H9 (cell line): ENCODE measurements at regions not wholly inside any gene's neighbourhood (a gene's known extent, or its start where the extent isn't known, plus 50 kb on each side); places are given as distances from the start of the nearest gene placed in this dataset.

Experiments
- DNase-seq: peaks from one replicate; pipeline ENCODE4 v3.0.0-alpha.2; 2017
- H2AFZ ChIP-seq: one replicate; pipeline ENCODE4 v1.6.1; 2013; ENCODE audit warnings: mild to moderate bottlenecking, low read length, control low read depth, moderate library complexity
- H2AK5ac ChIP-seq: 2 replicates; pipeline ENCODE4 v1.6.1; 2013; ENCODE audit warnings: low read length, control low read depth, mixed read lengths; ENCODE audit not compliant: insufficient read length
- H2BK120ac ChIP-seq: one replicate; pipeline ENCODE4 v1.6.1; 2013; ENCODE audit warnings: low read depth, mild to moderate bottlenecking, low read length, control low read depth, inconsistent platforms; ENCODE audit not compliant: poor library complexity, severe bottlenecking
- H2BK12ac ChIP-seq: 2 replicates; pipeline ENCODE4 v1.6.1; 2013; ENCODE audit warnings: low read length, control low read depth, mixed read lengths, low read depth; ENCODE audit not compliant: insufficient read length
- H2BK15ac ChIP-seq: 2 replicates; pipeline ENCODE4 v1.6.1; 2013; ENCODE audit warnings: low read depth, low read length, control low read depth
- H2BK20ac ChIP-seq: one replicate; pipeline ENCODE4 v1.6.1; 2013; ENCODE audit warnings: low read depth, mild to moderate bottlenecking, low read length, control low read depth, inconsistent platforms; ENCODE audit not compliant: poor library complexity, severe bottlenecking
- H2BK5ac ChIP-seq: 2 replicates; pipeline ENCODE4 v1.6.1; 2013; ENCODE audit warnings: low read length, control low read depth, mixed read lengths; ENCODE audit not compliant: insufficient read length
- H3K14ac ChIP-seq: 2 replicates; pipeline ENCODE4 v1.6.1; 2013; ENCODE audit warnings: low read length, control low read depth; ENCODE audit not compliant: insufficient read depth
- H3K18ac ChIP-seq: 2 replicates; pipeline ENCODE4 v1.6.1; 2013; ENCODE audit warnings: low read depth, mild to moderate bottlenecking, mixed read lengths, low read length, control low read depth; ENCODE audit not compliant: insufficient read length
- H3K23ac ChIP-seq: 2 replicates; pipeline ENCODE4 v1.6.1; 2013; ENCODE audit warnings: low read length, control low read depth, mixed read lengths, low read depth; ENCODE audit not compliant: insufficient read length
- H3K23me2 ChIP-seq: 2 replicates; pipeline ENCODE4 v1.6.1; 2013; ENCODE audit warnings: low read depth, mild to moderate bottlenecking, mixed read lengths, low read length, control low read depth; ENCODE audit not compliant: insufficient read length, poor library complexity, severe bottlenecking
- H3K27ac ChIP-seq: 2 replicates; pipeline ENCODE4 v1.5.1; 2013; ENCODE audit warnings: low read length, control low read depth, mixed read lengths, low read depth; ENCODE audit not compliant: insufficient read length
- H3K27me3 ChIP-seq: 2 replicates; pipeline ENCODE4 v1.6.1; 2013; ENCODE audit warnings: low read length, control low read depth, inconsistent platforms; ENCODE audit not compliant: insufficient read depth
- H3K4ac ChIP-seq: 2 replicates; pipeline ENCODE4 v1.6.1; 2013; ENCODE audit warnings: low read depth, mild to moderate bottlenecking, control low read depth, inconsistent platforms, low read length, moderate library complexity
- H3K4me1 ChIP-seq: 2 replicates; pipeline ENCODE4 v1.6.1; 2013; ENCODE audit warnings: low read length, control low read depth, inconsistent platforms; ENCODE audit not compliant: insufficient read depth
- H3K4me2 ChIP-seq: 2 replicates; pipeline ENCODE4 v1.6.1; 2013; ENCODE audit warnings: low read length, control low read depth, mixed read lengths; ENCODE audit not compliant: insufficient read length, insufficient read depth
- H3K56ac ChIP-seq: 2 replicates; pipeline ENCODE4 v1.6.1; 2013; ENCODE audit warnings: low read depth, mild to moderate bottlenecking, mixed read lengths, low read length, control low read depth; ENCODE audit not compliant: insufficient read length
- H3K79me1 ChIP-seq: 2 replicates; pipeline ENCODE4 v1.6.1; 2013; ENCODE audit warnings: low read depth, mild to moderate bottlenecking, moderate library complexity, low read length, control low read depth, inconsistent platforms; ENCODE audit not compliant: insufficient read depth, poor library complexity, severe bottlenecking
- H3K79me2 ChIP-seq: 2 replicates; pipeline ENCODE4 v1.6.1; 2013; ENCODE audit warnings: low read length, control low read depth, inconsistent platforms; ENCODE audit not compliant: insufficient read depth
- H3K9ac ChIP-seq: 2 replicates; pipeline ENCODE4 v1.6.1; 2013; ENCODE audit warnings: low read length, control low read depth, mixed read lengths; ENCODE audit not compliant: insufficient read length; ENCODE audit errors: extremely low read depth
- H3K9me3 ChIP-seq: one replicate; pipeline ENCODE4 v1.6.1; 2013; ENCODE audit warnings: low read depth, low read length, inconsistent platforms; ENCODE audit not compliant: control insufficient read depth
- H3T11ph ChIP-seq: one replicate; pipeline ENCODE4 v1.6.1; 2013; ENCODE audit warnings: mild to moderate bottlenecking, low read length, control low read depth, inconsistent platforms
- H4K20me1 ChIP-seq: one replicate; pipeline ENCODE4 v1.6.1; 2013; ENCODE audit not compliant: control insufficient read depth, insufficient read length, insufficient read depth
- H4K5ac ChIP-seq: 2 replicates; pipeline ENCODE4 v1.6.1; 2013; ENCODE audit warnings: low read depth, mild to moderate bottlenecking, mixed read lengths, low read length, control low read depth; ENCODE audit not compliant: insufficient read length
- H4K8ac ChIP-seq: replicated peaks from 2 replicates; pipeline ENCODE4 v1.6.1; 2013; ENCODE audit warnings: low read length, control low read depth, mixed read lengths, low read depth; ENCODE audit not compliant: insufficient read length
- H4K91ac ChIP-seq: 2 replicates; pipeline ENCODE4 v1.6.1; 2013; ENCODE audit warnings: low read depth, mild to moderate bottlenecking, moderate library complexity, mixed read lengths, low read length, control low read depth; ENCODE audit not compliant: insufficient read length
- H3K27ac Mint-ChIP-seq, 3 experiments: 2 replicates in 2 of 3; 3 replicates in 1 of 3; pipeline ENCODE4 v1.8.0; 2020 to 2021; ENCODE audit warnings: mixed read lengths in 3 of 3, mild to moderate bottlenecking in 1 of 3, moderate library complexity in 1 of 3
- H3K27me3 Mint-ChIP-seq: 2 replicates; pipeline ENCODE4 v1.8.0; 2021; ENCODE audit warnings: low read depth, mild to moderate bottlenecking, moderate library complexity, mixed read lengths
- H3K36me3 Mint-ChIP-seq, 3 experiments: 2 replicates in 2 of 3; 3 replicates in 1 of 3; pipeline ENCODE4 v1.8.0; 2020 to 2021; ENCODE audit warnings: low read depth in 3 of 3, mixed read lengths in 3 of 3; ENCODE audit not compliant: insufficient read depth in 1 of 3
- H3K4me1 Mint-ChIP-seq, 2 experiments: 2 replicates each; pipeline ENCODE4 v1.8.0; 2020; ENCODE audit warnings: mixed read lengths in 2 of 2
- H3K4me3 Mint-ChIP-seq, 2 experiments: 2 replicates in 1 of 2; 3 replicates in 1 of 2; pipeline ENCODE4 v1.8.0; 2020 to 2021; ENCODE audit warnings: mild to moderate bottlenecking in 2 of 2, mixed read lengths in 2 of 2, moderate library complexity in 1 of 2
- H3K9me3 Mint-ChIP-seq, 2 experiments: 2 replicates in 1 of 2; 3 replicates in 1 of 2; pipeline ENCODE4 v1.8.0; 2020; ENCODE audit warnings: mild to moderate bottlenecking in 2 of 2, mixed read lengths in 2 of 2, moderate library complexity in 1 of 2
- CTCF ChIP-seq: fragments of 200-600 bp; sonication (generic); conservative IDR thresholded peaks from 3 replicates; pipeline ENCODE4 v1.8.0; 2021; ENCODE audit warnings: antibody characterized with exemption, mild to moderate bottlenecking
- WGBS: extraction: QIAGEN DNeasy Blood & Tissue Kit; methylation state at CpG from one replicate; pipeline ENCODE4 v1.1.7; 2013; ENCODE audit warnings: missing lambda C conversion rate, low lambda C conversion rate, mixed read lengths; ENCODE audit not compliant: insufficient read length; ENCODE audit errors: extremely low coverage; 5-methylcytosine and 5-hydroxymethylcytosine counted together

GRCh38 chr12:11987901-11988300 lies 82.8 kb upstream of the BCL2L14 start:
- Histone ChIP-seq H4K91ac (no peak overlapping the region), H2BK12ac (no peak overlapping the region), H3K4me1 (no peaks in the 10 kb centered on the region), H2AK5ac (no peak overlapping the region), H3K4ac (no peak overlapping the region), H3K9ac (no peak overlapping the region), H3K79me1 (no peaks in the 10 kb centered on the region), H3K56ac (no peak overlapping the region), H3K4me2 (no peak overlapping the region), H2BK15ac (no peak overlapping the region), H3K27ac (no peak overlapping the region), H3K9me3 (no peaks in the 10 kb centered on the region), H3K14ac (no peak overlapping the region), H2BK5ac (no peak overlapping the region), H3T11ph (no peak overlapping the region), H3K18ac (no peak overlapping the region), H3K23me2 (no peaks in the 10 kb centered on the region), H4K5ac (no peak overlapping the region), H2BK20ac (no peak overlapping the region), H2AFZ (no peak overlapping the region), H4K20me1 (no peaks in the 10 kb centered on the region), H3K79me2 (no peaks in the 10 kb centered on the region), H3K27me3 (no peaks in the 10 kb centered on the region), H3K23ac (no peak overlapping the region), H2BK120ac (no peak overlapping the region), H4K8ac (no peak overlapping the region)
- no peak for TF ChIP-seq CTCF
- no peak for DNase-seq
- H3K36me3 Mint-ChIP-seq, result no peaks in the 10 kb centered on the region
- H3K27me3 Mint-ChIP-seq, result peaks cover 1% of the 10 kb centered on the region; the same call in 1 of the 2 replicates
- H3K4me3 Mint-ChIP-seq, result no peak overlapping the region
- no peak overlapping the region for H3K27ac Mint-ChIP-seq
- no peaks in the 10 kb centered on the region for H3K4me1 Mint-ChIP-seq
- H3K9me3 Mint-ChIP-seq, result peaks cover 4 to 5% of the 10 kb centered on the region in 2 experiments; a peak in 3 of 5 replicates
- WGBS, result no CpG with 5 or more reads among the region's 4 CpGs
